ENCODE measurements at regions not wholly inside any gene's neighbourhood (a gene's known extent, or its start where the extent isn't known, plus 50 kb on each side); places are given as distances from the start of the nearest gene placed in this dataset.

DNA sequence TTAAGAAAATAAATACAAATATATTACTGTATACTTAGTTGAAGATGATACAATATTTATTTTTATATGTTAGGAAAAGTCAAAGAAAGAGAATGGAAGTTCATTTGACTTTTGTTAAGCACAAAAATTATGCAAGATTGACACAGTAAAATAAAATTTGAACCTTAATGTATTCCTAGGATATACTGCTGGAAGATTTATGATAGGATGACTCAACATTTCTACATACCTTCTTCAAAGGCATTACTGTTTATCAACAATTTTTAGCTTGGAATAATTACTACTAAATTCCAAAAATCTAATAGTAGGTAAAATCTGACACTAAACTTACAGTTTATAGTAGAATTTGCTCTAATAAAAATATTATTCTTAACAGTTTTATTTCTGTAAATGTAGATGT is 257.3 kb upstream of the ADAMTS5 start:
- DNase-seq (ENCODE audit: low spot score) = no peak
- no peak overlapping the region for H3K27ac ChIP-seq
- ChIA-PET POLR2A (ENCODE audit: low non-redundant PET) (no interaction called here), CTCF (interaction anchor here (0.9 kb wide), 1 partner anchor 286 kb away, joined by 3 read pairs; no protein-coding TSS in a partner anchor)
- TF ChIP-seq, protein P1, sequence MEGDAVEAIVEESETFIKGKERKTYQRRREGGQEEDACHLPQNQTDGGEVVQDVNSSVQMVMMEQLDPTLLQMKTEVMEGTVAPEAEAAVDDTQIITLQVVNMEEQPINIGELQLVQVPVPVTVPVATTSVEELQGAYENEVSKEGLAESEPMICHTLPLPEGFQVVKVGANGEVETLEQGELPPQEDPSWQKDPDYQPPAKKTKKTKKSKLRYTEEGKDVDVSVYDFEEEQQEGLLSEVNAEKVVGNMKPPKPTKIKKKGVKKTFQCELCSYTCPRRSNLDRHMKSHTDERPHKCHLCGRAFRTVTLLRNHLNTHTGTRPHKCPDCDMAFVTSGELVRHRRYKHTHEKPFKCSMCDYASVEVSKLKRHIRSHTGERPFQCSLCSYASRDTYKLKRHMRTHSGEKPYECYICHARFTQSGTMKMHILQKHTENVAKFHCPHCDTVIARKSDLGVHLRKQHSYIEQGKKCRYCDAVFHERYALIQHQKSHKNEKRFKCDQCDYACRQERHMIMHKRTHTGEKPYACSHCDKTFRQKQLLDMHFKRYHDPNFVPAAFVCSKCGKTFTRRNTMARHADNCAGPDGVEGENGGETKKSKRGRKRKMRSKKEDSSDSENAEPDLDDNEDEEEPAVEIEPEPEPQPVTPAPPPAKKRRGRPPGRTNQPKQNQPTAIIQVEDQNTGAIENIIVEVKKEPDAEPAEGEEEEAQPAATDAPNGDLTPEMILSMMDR (conservative IDR thresholded peaks at IDR 0.05; ENCODE audit: low read depth) = no peak

DNA sequence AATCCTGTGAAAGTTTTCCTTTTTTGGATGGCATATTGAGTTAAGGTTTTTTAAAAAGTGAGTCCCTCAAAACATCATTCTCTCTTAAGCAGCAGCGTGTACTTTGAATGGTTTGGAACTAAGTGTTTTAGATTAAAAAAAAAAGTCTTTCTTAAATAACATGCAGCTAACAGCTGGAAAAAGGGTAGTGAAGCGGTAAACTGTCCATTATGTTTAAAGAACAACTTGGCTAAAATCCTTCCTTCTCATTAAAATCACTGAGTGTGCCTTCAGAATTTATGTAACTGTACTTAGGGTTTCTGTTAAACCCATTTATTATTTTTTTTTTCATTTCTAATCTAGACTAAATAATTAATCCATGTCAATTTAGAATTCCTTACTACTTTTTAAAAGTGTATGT is 254.2 kb upstream of the ADAMTS5 start:
- no peak overlapping the region for H3K27ac ChIP-seq
- POLR2A ChIA-PET (ENCODE audit: low non-redundant PET) = no interaction called here
- CTCF ChIA-PET = no interaction called here
- DNase-seq (ENCODE audit: low spot score) = no peak
- TF ChIP-seq, protein P1 (conservative IDR thresholded peaks at IDR 0.05; ENCODE audit: low read depth) = no peak

DNA sequence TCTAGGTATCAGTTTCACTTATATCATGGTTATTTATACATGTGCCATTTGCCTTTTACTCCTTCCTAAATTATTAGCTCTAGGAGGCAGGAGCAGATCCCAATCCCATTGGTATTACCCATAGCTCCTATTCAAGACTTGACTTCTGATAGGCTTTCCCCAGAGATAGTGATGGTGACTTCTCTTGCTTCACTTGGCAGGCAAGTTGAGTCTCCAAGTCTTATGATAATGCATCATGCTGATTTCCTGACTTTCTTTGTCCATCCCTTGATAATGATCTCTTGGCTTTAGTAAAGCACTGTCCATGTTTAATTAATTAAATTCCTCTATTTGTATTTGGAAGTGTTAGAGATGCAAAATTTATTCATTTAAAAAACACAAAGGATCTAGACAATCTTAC is 253.5 kb upstream of the ADAMTS5 start:
- DNase-seq (ENCODE audit: low spot score) = no peak
- POLR2A ChIA-PET (ENCODE audit: low non-redundant PET) = no interaction called here
- H3K27ac ChIP-seq = no peak overlapping the region
- TF ChIP-seq, protein P1 (conservative IDR thresholded peaks at IDR 0.05; ENCODE audit: low read depth) = no peak
- CTCF ChIA-PET = no interaction called here

DNA sequence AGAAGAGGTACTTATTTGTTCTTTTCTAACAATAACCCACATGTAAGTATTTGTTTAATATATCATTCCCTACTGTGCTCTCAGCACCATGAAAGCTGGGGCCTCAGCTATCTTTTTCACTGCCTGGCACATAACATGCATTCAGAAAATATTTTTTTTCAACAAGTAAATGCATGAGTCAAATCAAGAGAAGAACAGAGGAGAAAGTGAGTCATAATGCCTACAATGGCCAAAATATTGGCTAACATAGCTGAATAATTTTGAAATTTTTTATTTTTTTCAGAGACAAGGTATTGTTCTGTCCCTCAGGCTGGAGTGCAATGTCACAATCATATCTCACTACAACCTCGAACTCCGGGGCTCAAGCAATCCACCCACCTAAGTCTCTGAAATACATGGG is 252.2 kb upstream of the ADAMTS5 start:
- TF ChIP-seq, protein P1 (conservative IDR thresholded peaks at IDR 0.05; ENCODE audit: low read depth) = no peak
- POLR2A ChIA-PET (ENCODE audit: low non-redundant PET) = no interaction called here
- H3K27ac ChIP-seq = no peak overlapping the region
- DNase-seq (ENCODE audit: low spot score) = no peak
- CTCF ChIA-PET = no interaction called here

DNA sequence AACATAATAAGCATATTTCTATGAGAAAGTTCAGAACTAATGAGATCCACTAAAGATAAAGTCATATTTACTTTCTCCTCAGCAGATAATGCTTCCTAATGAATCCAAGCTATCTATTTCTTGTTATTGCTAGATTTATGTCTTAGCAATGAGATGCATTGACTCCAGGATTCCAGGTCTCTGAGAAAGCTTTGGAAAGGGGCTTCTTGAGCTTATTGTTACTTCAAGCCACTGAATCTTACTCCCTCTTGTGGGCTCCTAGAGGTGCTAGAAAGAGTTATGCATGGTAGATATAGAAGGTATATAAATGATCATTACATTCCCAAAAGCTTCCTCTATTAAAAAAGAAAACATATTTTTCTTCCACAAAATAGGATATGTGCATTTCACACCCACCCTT is 246.4 kb upstream of the ADAMTS5 start:
- TF ChIP-seq, protein P1 (conservative IDR thresholded peaks at IDR 0.05; ENCODE audit: low read depth) = no peak
- no peak for DNase-seq (ENCODE audit: low spot score)
- ChIA-PET CTCF (interaction anchor here (0.6 kb wide), 1 partner anchor 39 kb away, joined by 3 read pairs; no protein-coding TSS in a partner anchor), POLR2A (ENCODE audit: low non-redundant PET) (no interaction called here)
- H3K27ac ChIP-seq = no peak overlapping the region

DNA sequence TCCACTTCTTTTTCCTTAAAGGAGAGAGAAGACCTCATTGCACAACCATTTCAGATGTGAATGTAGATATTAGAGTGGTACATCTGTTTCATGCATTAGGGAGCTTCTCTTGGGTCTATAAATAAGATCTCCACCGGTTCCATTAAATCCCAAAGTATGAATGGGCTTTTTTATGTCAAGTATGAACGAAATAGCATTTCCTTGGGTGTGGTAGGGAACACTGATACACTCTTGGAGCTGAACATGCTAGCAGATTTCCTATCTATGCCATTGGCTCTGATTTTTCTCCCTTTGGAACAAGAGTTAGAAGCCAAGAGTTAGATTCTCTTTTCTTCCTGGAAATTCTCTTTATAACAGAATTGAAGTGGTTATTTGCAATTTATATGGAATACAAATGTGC is 245.6 kb upstream of the ADAMTS5 start:
- ChIA-PET POLR2A (ENCODE audit: low non-redundant PET) (no interaction called here), CTCF (no interaction called here)
- no peak overlapping the region for H3K27ac ChIP-seq
- no peak for DNase-seq (ENCODE audit: low spot score)
- TF ChIP-seq, protein P1 (conservative IDR thresholded peaks at IDR 0.05; ENCODE audit: low read depth) = no peak

DNA sequence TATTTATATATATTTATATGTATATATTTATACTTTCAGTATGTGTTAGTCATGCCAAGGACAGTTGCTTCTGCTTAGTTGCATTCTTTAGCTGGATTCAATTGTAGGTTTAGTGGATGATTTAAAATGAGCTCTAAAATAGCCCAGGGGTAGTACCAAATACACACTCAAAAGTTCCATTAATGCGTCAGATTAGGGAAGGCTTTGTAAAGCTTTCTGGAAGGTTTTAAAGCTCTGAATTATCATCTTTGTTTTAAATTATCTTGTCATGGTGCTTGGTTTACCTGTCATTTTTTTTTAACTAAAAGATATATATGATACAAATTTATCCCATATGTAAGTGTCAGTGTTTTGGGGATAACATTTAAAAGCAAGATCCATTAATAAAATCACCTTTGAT is 242.7 kb upstream of the ADAMTS5 start:
- CTCF ChIA-PET = no interaction called here
- TF ChIP-seq, protein P1 (conservative IDR thresholded peaks at IDR 0.05; ENCODE audit: low read depth) = no peak
- DNase-seq (ENCODE audit: low spot score) = no peak
- POLR2A ChIA-PET (ENCODE audit: low non-redundant PET) = no interaction called here
- no peak overlapping the region for H3K27ac ChIP-seq

Data from RWPE1 (cell line).